ENCODE measurements at regions not wholly inside any gene's neighbourhood (a gene's known extent, or its start where the extent isn't known, plus 50 kb on each side); places are given as distances from the start of the nearest gene placed in this dataset.

GRCh38 chr1:17904290-17904689, 149.2 kb downstream of the ACTL8 start:
- Histone ChIP-seq H3K4me3 (no peak overlapping the region), H3K9me3 (peaks cover 0 to 15% (median 4%) of the 10 kb centered on the region in 4 donors), H3K4me1 (no peaks in the 10 kb centered on the region), H3K27me3 (peaks cover 0 to 51% (median 0%) of the 10 kb centered on the region in 4 donors), H3K36me3 (no peaks in the 10 kb centered on the region), H3K27ac (replicated peaks in 1 of 4) (no peak overlapping the region)
- intact Hi-C loops (cut with DNase I): no loop called here
- DNase-seq (ENCODE audit: extremely low spot score): no peak
- TF ChIP-seq POLR2A (IDR thresholded peaks at IDR 0.05; ENCODE audit: low read depth) (no peak), POLR2AphosphoS5 (IDR thresholded peaks at IDR 0.05) (no peak), EP300 (IDR thresholded peaks at IDR 0.05) (no peak), CTCF (IDR thresholded peaks at IDR 0.05) (no peak)
- WGBS: 34% methylated on average over 5 of the region's 5 CpGs

GRCh38 chr1:17907999-17908398, 152.9 kb downstream of the ACTL8 start:
- DNase-seq (ENCODE audit: extremely low spot score): no peak
- WGBS: 38% methylated on average over 3 of the region's 3 CpGs
- intact Hi-C loops (cut with DNase I): no loop called here

GRCh38 chr1:17908945-17909344, 153.8 kb downstream of the ACTL8 start:
- no peak for TF ChIP-seq EP300 (IDR thresholded peaks at IDR 0.05)
- TF ChIP-seq POLR2A (IDR thresholded peaks at IDR 0.05; ENCODE audit: low read depth): no peak
- TF ChIP-seq POLR2AphosphoS5 (IDR thresholded peaks at IDR 0.05): no peak
- no peak for TF ChIP-seq CTCF (IDR thresholded peaks at IDR 0.05)
- peaks cover 0 to 82% (median 0%) of the 10 kb centered on the region in 4 donors for H3K27me3 ChIP-seq
- DNase-seq (ENCODE audit: extremely low spot score): no peak

More at GRCh38 chr1:17907999-17908398, 152.9 kb downstream of the ACTL8 start:
- no peak overlapping the region for H3K4me3 ChIP-seq
- no peaks in the 10 kb centered on the region for H3K36me3 ChIP-seq
- H3K4me1 ChIP-seq: no peaks in the 10 kb centered on the region
- no peak overlapping the region for H3K27ac ChIP-seq (replicated peaks in 1 of 4)
- TF ChIP-seq EP300 (IDR thresholded peaks at IDR 0.05): no peak
- peaks cover 0 to 75% (median 0%) of the 10 kb centered on the region in 4 donors for H3K27me3 ChIP-seq
- H3K9me3 ChIP-seq: peaks cover 0 to 15% (median 4%) of the 10 kb centered on the region in 4 donors

GRCh38 chr1:17909634-17910033, 154.5 kb downstream of the ACTL8 start:
- intact Hi-C loops (cut with DNase I): no loop called here
- H3K4me3 ChIP-seq: no peak overlapping the region
- H3K9me3 ChIP-seq: peaks cover 0 to 13% (median 4%) of the 10 kb centered on the region in 4 donors
- no peaks in the 10 kb centered on the region for H3K4me1 ChIP-seq
- no peak for DNase-seq (ENCODE audit: extremely low spot score)
- H3K27ac ChIP-seq (replicated peaks in 1 of 4): no peak overlapping the region
- peaks cover 0 to 82% (median 0%) of the 10 kb centered on the region in 4 donors for H3K27me3 ChIP-seq
- 15% methylated on average over 4 of the region's 4 CpGs for WGBS
- H3K36me3 ChIP-seq: no peaks in the 10 kb centered on the region
- TF ChIP-seq EP300 (IDR thresholded peaks at IDR 0.05) (no peak), CTCF (IDR thresholded peaks at IDR 0.05) (peak; percentile 4 to 14 (median 6))

More at GRCh38 chr1:17908945-17909344, 153.8 kb downstream of the ACTL8 start:
- intact Hi-C loops (cut with DNase I): no loop called here
- Histone ChIP-seq H3K27ac (replicated peaks in 1 of 4) (no peak overlapping the region), H3K36me3 (no peaks in the 10 kb centered on the region), H3K4me1 (no peaks in the 10 kb centered on the region), H3K4me3 (no peak overlapping the region), H3K9me3 (peaks cover 0 to 15% (median 4%) of the 10 kb centered on the region in 4 donors)

GRCh38 chr1:17911791-17912190, 156.7 kb downstream of the ACTL8 start:
- DNase-seq (ENCODE audit: extremely low spot score): no peak
- Histone ChIP-seq H3K9me3 (no peaks in the 10 kb centered on the region), H3K36me3 (no peaks in the 10 kb centered on the region), H3K4me1 (no peaks in the 10 kb centered on the region), H3K27me3 (peaks cover 0 to 82% (median 2%) of the 10 kb centered on the region in 4 donors), H3K4me3 (no peak overlapping the region), H3K27ac (replicated peaks in 1 of 4) (no peak overlapping the region)
- TF ChIP-seq POLR2A (IDR thresholded peaks at IDR 0.05; ENCODE audit: low read depth) (no peak), EP300 (IDR thresholded peaks at IDR 0.05) (no peak), POLR2AphosphoS5 (IDR thresholded peaks at IDR 0.05) (no peak), CTCF (IDR thresholded peaks at IDR 0.05) (no peak)
- WGBS: 68% methylated on average over 4 of the region's 4 CpGs
- intact Hi-C loops (cut with DNase I): no loop called here
